ENCODE measurements at regions not wholly inside any gene's neighbourhood (a gene's known extent, or its start where the extent isn't known, plus 50 kb on each side); places are given as distances from the start of the nearest gene placed in this dataset.
"Not testable (repeated sequence)": the region's sequence is repeated elsewhere in the genome, so short reads cannot be mapped to it uniquely, and the experiment has no call there.

DNA sequence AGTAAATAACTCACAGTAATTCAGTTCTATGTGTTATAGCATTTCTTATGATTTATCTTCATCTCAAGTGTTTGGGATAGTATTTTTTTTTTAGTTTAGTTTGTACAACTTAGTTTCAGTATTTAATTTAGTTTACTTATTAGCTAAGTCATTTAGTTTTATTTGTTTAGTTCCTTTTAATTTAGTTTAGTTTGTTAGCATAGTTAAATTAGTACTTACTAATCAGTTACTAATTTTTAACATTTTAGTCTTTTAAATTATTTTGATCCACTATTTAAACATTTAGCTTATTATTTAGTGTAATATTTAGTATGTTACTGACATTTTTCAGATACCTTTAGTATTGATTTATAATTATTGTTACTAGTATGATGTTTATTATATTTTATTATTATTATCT lies 85.2 kb upstream of the SIPA1L2 start:
- DNase-seq (ENCODE audit: low read depth), result no peak

DNA sequence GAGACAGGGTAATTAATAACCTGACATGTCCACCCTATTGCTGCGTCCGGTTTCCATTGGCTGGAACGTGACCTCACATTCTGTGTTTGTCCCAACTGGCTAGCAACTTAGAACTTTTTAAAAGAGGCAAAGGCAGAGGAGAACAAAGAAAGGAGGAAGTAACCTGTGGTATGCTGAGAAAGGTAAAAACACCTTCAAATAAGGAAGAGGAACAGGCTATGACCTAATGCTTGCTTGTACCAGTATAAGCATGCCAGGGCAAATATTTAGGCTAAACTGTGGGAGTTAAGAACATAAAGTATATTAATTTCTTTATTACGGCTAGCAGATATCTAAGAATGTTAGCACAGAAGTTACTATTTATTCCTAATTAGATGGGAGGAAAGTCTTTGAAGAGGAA lies 87.3 kb upstream of the MAP10 start:
- not testable (repeated sequence) for DNase-seq (ENCODE audit: low read depth)

DNA sequence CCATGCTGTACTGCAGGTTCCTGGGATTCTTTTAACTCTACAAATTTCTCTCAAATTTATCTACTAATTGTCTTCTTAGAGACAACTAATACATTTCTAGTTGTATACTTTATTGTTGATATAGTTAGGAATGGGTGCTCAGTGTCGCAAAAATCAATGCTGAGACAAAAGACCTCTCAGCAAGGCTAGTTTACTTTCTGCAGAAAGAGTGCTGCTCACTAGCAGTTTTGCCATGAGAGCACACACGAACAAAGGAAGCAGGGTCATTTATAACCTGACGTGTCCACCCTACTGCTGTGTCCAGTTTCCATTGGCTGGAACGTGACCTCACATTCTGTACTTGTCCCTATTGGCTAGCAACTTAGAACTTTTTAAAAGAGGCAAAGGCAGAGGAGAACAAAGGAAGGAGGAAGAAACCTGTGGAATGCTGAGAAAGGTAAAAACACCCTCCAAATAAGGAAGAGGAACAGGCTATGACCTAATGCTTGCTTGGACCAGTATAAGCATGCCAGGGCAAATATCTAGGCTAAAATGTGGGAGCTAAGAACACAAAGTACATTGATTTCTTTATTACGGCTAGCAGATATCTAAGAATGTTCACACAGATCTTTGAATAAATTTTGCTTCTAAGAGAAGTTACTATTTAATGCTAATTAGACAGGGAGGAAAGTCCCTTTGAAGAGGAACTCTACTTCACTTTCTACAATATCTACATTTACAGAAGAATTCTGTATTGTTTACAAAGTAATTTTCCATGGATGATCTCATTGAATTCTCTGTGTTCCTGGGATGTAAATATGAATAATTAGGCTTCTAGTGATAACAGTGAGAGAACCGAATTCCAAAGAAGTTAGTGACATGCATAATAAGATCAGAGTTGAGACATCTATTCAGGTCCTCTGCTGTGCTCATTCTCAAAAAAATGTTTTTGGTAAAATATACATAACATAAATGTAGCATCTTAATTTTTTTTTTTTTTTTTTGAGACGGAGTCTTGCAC lies 86.0 kb upstream of the MAP10 start:
- DNase-seq (ENCODE audit: low read depth), result peak; percentile 1

DNA sequence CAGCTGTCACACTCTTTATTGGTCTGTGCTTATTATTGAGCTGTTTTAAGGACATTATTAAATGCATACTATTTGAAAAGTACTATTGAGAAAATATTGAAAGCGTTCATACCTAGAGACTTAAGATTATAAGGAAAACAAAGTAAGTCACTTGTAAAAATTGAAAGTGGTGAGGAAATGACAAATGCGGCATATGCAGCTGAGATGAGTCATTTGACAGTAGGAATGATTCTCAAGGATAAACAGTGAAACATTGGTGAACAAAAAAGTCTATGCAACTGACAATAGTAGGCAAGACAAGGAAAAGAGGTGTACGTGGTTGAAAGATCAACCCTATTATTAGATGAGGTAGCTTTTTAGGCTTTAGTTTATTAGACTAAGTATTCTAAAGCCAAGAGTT lies 82.6 kb upstream of the MAP10 start:
- no peak for DNase-seq (ENCODE audit: low read depth)

DNA sequence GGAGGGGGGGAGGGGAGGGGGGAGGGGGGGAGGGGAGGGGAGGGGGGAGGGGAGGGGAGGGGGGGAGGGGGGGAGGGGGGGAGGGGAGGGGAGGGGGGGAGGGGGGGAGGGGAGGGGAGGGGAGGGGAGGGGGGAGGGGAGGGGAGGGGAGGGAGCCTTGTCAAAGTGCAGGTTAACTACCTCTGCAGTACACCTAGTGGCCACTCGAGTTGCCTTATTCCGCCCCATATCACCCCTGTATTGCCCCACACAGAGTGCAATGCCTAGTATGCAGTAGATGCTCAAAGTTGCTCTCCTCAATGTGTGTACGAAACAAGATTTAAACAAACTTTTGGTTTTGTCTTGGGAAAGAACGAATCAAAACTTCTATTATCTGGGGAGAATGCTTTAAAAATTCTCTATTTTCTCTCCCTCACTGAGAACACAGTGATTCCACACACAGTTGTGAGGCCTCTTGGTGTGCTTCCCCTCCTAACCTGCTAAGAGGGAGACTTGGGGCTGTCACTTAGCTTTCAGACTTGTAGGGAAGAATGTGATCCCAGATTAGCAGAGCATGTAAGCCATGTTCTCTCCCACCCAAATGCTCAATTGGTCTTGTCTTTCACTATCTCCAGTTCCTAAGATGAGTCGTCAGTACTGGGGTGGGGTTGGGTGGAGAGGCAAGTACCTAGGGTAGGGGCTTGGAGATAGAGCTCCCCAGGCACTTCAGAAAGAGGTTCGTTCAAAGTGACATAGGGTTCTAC lies 79.7 kb upstream of the MAP10 start:
- peak; percentile 2 for DNase-seq (ENCODE audit: low read depth)

DNA sequence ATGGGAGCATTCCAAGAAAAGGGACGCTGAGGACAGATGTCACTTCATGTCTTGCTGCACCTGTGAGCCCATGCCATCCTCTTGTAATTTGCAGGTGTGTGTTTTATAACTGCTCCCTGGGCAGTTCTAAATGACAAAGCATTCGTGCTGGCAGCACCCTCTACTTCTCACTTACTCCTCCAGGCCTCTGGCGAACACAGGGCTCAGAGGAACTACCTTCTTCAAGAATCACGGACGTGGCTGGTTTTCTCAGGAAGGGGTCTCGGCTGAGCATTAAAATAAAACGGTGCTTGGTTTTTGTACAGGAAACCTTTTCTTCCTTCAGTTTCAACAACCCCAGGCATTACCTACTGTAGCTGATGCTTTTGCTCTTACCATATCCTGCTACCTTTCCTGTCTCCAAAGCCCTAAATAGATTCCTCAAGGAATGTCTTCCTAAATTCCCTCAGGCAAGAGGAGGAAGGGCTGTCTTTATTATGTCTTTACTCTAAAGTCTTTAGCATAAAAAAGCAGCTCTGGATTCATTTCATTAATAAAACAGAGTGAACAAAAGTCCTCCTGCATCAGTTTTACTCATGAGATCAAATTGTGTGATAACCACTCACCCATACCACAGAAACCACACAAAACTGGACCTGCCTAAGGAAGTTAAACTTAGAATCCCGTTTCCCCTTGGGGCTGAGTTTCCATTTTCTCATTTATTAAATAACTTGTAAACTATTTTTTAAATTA lies 79.0 kb upstream of the MAP10 start:
- DNase-seq (ENCODE audit: low read depth), result peak; percentile 62

DNA sequence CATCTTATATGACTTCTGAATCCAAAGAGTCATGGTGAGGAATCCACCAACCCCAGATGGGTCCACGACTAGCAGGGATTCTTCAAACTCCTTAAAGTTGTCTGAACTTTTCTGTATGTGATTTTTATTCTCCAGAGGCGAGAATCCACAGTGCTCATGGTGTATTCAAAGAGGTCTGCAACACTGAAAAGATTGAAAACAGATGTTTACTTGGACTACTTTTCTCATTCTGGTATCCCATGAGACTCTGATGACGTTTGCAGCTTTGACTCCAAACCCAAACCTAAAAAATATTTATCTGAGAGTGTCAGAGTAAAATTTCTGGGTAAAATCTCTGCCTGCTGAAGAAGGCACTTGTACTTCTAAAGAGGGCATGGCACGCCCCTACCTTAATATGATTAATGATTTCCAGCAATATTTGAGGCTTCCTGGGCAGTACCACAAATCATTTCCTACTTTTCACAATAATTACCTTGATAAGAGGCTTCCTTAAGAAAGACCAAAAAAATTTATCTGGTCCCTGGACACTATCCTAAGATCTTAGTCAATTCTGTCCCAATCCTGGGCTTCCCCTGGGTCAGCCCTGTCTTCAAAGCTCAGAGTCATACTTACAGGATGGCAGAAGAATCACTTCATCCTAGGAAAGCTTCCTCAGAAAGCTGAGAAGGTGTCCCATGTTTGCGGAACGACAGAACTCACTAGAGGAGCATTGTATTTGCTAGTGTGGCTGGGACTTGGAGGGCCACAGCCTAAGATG lies 76.5 kb upstream of the MAP10 start:
- DNase-seq (ENCODE audit: low read depth), result peak; percentile 23

DNA sequence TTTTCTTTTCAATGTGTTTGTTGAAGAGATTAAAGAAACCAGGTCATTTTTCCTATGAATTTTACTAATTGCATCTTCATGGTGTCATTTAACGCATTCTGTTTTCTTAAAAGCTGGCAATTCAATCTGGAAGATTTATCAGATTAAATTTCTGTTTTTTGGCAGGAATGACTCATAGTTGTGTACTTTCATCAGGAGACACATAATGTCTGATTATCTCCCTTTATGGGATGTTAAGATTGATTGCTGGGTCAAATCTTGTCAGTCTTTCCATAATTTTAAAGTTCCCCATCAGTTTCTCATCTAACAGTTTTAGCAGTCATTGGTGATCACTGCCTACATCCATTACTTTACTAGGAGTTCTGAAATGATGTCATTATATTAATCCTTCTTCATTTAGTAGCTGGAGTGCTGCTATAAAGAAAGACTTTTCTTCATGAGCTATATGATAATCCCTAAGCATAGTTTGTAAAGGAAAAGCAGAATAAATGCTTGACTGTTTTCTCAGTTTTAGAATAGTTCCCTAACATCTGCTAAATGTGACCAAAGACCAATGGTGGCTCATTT lies 72.8 kb upstream of the MAP10 start:
- no peak for DNase-seq (ENCODE audit: low read depth)

DNA sequence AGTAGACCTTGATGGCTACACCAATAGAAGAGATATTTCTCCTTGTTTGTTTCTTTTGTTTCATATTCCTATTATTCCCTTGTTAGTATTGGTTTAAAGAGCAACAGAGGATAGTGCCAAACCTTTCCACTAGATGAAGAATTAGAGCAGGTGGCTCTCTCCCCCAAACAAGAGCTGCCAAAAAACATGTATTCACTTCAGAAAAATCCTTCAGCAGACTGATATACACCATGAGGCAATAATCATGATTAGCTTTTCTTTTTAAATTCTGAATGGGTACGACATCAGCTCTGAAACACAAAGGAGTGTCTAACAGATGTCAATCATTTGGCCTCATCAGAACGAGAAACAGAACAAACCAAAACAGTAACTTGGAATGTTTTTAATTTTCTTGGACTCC lies 67.3 kb upstream of the MAP10 start:
- DNase-seq (ENCODE audit: low read depth), result no peak

DNA sequence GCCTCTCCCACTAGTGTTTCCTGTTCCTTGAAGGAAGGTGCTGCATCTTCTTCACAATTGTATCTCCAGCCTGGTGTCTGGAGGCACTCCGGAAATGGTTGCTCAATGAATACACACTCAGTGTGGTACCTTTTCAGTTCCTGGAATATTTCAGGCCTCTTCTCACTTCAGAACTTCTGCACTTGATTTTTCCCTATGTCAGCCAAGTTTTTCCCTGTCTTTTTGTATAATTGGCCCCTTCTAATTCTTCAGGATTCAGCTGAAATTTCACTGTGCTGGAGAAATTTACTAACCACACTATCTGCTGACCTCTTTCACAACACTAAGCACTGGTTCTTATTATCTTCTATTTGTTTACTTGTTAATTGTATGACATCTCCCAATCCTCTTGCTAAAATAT lies 61.2 kb upstream of the MAP10 start:
- no peak for DNase-seq (ENCODE audit: low read depth)

DNA sequence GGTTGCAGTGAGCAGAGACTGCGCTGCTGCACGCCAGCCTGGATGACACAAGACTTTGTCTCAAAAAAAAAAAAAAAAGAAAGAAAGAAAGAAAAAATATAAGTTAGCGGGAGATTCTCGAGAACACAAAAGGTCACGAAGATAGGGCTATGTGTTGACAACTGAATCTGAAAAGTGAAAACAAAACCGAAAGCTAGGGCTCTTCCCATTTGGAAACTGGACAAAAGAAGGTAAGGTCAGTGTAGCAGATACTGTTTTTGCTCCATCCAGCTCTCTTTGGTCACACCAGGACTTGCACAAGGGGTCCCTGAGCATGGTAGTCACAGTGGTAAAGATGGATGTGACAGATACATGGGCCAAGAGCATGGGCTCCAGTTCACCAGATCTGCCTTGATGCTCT lies 60.4 kb upstream of the MAP10 start:
- DNase-seq (ENCODE audit: low read depth), result no peak

DNA sequence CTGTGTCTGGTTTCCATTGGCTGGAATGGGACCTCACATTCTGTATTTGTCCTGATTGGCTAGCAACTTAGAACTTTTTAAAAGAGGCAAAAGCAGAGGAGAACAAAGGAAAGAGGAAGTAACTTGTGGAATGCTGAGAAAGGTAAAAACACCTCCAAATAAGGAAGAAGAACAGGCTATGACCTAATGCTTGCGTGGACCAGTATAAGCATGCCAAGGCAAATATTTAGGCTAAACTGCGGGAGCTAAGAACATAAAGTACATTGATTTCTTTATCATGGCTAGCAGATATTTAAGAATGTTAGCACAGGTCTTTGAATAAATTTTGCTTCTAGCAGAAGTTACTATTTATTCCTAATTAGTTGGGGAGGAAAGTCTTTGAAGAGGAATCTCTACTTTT lies 59.5 kb upstream of the MAP10 start:
- DNase-seq (ENCODE audit: low read depth), result not testable (repeated sequence)

DNA sequence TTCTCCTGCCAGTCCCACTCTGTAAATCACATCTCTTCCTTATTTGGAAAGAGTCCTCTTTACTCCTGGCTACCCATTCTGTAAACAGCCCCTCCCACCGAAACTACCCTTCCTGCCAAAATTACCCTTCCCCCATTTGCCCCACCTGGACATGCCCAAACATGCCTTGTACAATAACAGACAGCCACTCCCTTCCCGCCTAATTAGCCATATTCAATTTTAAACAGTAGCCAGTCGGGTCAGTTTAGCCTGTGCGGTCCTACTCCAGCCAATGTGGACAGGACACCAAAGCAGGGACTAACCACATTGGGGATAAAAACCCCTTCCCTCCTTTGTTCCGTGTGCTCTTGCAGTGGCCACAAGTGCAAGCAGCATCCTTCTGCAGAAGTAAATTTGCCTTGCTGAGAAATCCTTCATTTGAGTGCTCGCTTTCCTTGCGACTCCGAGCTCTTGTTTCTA lies 56.3 kb upstream of the MAP10 start:
- no peak for DNase-seq (ENCODE audit: low read depth)

DNA sequence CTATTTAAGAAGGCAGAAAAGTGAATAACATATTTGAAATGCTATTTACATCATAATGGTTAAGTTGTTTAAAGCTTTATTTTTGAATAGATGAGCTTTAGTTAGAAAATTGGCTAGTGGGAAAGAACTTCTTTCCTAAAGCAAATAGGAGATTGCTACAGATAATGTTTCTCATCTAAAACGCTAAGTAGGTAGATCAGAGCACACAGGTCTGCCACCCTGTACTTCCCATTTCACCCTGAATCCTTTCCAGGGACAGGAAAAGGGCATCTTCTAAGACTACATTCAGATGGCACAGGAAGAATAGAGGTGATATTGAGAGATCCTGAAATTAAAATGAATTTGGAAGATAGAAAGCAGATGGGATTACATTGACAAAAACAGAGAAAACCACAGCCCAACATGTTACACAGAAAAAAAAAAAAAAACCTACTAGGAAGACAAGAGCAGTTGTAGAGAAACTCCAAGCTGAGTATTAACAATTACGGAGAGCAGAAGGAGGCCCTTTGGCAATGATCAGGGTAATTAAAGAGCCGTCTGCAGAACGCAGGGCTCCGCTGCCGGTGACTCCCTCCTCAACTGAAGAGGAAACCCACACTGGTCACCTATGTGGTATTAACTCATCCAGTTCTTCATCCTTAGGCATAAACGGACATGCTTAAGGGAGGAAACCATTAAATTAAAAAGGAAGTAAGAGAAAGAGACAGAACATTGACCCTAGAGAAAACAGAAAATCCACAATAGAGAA lies 53.6 kb upstream of the MAP10 start:
- DNase-seq (ENCODE audit: low read depth), result no peak

DNA sequence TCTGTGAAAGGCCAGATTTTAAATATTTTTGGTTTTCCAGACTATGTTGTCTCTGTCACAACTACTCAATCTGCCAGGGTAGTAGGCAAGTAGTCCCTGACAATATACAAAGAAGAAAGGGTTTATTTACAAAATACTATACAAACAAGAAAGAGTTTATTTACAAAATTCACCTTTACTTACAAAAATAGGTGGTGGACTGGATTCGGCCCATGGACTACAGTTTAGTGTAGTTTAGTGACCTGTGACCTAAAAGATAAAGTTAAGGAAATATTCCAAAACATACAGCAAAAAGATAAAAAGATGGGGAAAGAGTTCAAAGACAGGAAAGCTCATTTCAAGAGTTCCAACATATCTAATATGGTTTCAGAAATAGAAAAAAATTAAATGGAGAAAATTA lies 52.9 kb upstream of the MAP10 start:
- no peak for DNase-seq (ENCODE audit: low read depth)

DNA sequence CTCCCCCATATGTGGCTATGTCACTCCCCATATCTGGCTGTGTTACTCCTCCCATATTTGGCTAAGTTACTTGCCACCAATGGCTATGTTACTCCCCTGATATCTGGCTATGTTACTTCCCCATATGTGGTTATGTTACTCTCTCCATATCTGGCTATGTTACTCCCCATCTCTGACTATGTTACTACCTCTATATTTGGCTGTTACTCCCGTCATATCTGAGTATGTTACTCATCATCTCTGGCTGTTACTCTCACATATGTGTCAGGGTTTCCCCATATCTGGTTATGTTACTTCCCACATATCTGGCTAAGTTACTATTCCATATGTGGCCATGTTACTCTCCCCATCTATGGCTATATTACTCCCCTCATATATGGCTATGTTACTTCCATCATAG lies 50.3 kb upstream of the MAP10 start:
- DNase-seq (ENCODE audit: low read depth), result no peak

Measured in EH (cell line).